Stimulated activated CD4-positive, alpha-beta T cell treated with anti-CD3 and anti-CD28 coated beads, TNF-alpha, amount 100 ng/mL, for 24 hours (primary cell): ENCODE measurements at regions not wholly inside any gene's neighbourhood (a gene's known extent, or its start where the extent isn't known, plus 50 kb on each side); places are given as distances from the start of the nearest gene placed in this dataset.

Source experiments
- DNase-seq, 3 experiments: peaks; one replicate each; pipeline ENCODE4 v3.0.0-alpha.2; 2020; ENCODE audit warnings: low read depth in 3 of 3

DNA sequence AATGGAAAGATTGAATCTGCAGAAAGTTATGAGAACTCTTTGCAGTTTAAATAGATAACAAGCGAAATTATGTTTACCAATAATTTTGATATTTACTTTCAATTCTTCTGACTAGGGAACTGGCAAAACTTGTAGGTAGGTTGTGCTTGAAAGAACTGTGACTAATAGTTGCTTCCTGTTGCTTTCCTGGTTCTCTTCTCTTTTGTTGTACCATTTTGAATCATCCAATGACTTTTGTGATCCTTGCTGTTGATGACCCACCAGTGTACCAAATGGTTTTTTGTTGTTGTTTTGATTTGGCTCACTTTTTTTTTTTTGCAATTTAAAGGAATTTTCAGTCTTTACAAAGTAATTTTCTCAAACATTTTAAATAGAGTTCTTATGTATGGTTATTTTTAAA lies 64.9 kb upstream of the DCBLD2 start:
- no peak for DNase-seq

DNA sequence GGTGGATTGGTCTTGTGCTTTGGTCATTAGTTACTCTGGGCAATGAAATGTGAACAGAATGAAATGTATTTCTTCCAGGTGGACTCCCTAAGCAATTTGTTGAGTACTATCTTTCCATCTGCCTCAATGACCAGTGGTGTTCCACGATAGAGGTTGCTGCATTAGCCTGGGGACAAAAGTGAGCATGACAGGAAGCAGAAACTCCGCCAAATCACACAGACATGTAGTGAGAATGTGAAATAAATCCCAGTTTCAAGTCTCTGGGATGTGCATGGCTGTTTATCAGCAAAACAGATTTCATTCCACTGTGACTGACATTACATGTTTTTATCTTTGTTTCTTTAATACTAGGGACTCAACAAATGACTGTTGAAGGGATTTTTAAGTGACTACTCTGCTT lies 63.3 kb upstream of the DCBLD2 start:
- no peak for DNase-seq

DNA sequence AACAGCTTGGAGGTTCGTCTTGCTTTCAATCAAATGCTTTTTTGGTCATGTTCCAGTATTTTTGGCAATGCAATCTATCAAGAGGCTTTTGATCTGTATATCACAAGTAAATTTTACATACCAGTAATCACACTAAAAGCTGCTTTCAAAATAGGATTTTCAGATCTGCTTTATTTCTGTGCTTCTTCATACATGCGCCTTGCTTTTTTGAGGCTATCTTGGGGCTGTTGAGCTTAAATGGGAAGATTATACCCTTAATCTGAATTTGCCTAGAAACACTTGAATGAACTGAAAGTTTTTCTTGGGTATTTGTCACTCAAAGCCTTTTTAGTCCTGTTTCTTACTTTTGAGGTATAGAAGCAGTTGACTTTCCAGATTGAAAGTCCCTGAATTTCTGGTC lies 62.1 kb upstream of the DCBLD2 start:
- no peak for DNase-seq

DNA sequence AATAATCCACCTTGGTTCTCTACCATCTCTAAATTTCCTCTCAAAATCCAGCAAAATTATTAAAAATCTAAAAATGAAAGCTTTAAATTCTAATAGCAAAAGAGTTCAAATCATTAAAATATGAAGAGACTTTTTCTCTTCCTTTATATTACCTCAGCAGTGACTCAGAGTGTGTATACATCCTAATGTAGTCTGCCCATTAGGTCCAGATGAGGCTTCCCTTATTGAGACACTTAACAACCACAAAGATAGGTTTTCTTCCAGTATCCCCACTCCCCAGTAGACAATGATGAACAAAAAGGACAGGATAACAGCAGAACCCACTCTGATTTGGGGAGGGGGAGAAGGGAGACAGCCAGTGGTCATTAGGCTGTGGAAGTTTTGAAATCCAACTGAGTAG lies 61.5 kb upstream of the DCBLD2 start:
- no peak for DNase-seq

DNA sequence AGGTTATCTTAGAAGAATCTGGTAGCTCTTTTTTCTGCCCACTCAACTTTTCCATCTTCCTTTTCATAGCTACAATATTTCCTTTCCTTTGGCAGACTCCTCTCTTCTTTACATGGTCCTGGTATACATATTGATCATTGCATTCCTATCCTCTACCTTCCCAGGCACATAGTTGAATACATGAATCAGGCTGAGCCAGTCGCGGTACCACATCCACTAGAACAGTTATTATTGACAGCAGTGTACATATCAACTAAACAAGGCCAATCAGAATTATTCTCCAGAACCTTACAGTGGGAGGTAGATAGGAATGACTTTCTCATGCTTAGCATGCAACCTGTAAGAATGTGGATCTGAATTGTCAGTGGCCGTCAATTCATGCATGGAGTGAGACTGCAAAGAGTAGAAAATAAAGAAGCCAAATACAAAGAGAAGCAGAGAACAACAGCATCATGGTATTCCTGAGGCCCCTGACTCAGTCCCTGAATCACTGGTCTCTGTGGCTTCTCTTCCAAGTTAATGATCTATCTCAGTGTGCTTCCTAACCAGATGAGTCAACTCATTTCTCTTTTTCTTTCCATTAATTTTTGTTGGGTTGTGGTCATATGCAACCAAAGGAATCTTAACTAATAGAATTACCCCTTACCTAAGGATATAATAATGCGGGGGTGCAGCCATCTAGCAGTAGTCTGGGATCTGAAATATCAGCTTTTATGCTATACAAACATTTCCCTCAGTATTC lies 60.9 kb upstream of the DCBLD2 start:
- DNase-seq, result no peak

DNA sequence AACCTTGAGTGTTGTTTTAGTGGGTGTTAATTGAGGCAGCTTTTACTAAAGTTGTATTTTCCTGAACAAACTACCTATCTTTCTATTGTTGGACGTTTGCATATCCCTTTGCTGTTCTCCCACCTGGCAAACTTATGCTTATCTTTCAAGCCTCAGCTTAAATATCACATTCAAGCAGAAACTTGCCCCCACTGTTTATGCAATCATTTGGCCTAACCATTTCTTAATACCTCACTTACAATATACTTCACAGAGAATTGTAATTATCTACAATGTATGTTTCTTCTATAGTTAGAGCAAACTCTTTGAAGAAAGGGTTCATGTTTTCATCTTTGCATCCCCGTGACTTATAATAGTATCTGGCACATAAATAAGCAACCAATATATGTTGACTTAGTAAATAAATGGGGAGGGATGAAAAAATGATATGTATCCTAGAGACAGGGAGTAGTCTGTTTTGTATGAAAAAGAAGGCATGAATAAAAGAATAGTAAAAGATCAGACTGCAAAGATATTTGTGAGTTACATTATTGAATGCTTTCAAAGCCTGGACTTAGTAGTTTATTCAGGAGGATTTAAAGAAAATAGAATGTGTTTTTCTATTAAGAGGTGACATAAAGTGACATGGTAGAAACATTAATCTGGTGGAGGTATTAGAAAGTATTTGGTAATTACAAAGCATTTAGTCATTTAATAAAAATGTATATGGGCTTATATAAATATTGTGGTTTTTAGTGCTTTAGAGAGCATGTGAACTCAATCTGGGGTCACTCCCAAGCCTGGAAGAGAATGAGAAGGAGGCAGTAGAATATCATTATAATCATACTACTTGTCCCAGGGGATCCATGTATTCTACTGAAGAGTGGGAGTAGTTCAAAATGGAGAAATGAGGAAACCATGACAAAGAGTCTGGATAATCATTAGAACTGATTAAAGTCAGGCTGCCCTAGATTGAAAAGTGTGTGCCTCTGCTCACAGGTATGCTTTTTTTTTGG lies 60.0 kb upstream of the DCBLD2 start:
- DNase-seq, result no peak

DNA sequence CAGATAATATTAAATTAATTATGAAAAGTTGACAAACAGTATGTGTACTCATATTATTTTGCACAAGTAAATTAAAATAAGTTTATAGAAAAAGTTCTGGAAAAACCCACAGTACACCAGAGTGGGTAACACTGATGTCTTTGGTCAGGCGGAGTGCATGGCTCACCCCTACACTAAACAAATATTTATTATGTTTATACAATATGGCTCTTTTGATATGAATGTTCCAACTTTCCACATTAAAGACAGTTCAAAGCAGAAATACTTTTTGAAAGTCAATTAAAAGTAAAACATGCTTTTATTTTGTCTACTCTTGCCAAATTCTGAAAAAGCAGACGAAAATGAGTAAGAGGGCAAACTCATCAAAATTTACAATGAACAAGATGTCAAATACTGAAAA lies 56.2 kb upstream of the DCBLD2 start:
- no peak for DNase-seq

DNA sequence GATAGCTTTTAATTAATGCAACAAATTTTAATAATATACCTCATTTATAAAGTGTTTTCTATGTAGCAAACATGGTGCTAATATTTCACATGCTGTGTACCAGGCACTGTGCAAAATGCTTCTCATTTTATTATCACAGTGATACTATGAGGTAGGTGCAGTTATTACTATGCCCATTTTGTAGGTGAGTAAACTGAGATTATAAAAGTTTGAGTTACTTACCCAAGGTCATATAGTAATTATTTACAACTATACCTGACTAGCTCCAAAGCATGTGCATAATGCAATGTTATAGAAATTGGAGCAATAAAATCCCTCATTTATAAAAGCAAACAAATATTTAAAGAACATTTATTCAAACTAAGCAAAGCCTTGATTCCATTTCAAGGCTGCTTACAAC lies 54.5 kb upstream of the DCBLD2 start:
- no peak for DNase-seq

DNA sequence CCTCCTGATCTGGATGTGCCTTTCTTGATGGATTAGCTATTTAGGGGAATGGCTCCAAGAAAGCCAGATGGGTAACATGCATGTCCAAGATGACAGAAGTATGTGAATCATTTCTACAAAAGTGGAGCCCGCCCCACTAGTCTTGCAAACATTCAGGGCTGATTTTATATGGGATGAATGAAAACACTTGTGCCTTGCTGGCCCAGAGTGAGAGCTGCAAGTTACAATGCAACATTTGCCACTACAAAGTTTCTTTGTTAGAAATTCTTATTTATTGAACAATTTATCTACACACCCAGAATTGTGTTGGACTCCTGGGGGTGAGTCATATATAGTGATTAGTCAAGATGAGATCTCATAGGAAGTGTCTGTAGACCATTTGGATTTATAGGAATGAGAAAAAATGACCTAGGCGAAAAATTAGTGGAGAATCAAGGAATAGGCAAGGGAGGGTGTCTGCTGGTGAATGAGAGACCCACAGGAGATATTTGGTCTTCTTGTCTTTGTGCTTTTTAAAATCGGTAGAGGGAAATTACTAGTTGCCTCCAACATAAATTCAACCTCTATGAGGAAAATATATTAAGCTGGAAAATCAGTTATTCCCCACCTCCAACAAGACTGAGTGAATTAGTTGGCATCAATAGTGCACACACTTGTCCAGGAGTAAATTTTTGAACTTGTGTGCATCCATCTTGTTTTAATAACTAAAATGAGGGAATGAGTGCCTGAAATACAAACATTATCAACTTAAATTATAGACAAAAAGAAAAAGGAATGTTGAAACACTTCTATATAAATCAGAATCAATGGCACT lies 53.5 kb upstream of the DCBLD2 start:
- DNase-seq, result no peak

DNA sequence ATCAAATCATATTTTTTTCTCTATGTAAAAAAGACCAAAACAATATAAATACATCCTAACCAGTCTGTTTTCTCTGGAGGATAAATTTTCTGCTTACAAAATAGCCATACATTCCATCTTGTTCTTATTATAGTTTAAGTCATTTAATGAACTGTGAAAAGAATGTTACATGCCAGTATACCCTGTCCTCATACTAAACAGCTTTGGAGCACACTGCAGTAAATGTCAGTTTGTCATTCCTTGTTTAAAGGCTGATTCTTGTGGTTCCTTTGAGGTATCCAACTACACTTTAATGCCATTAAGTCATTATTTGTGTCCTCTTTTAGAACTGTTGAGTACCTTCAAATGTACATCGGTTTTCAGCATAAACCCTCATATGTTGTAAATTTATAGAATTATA lies 52.7 kb upstream of the DCBLD2 start:
- no peak for DNase-seq

DNA sequence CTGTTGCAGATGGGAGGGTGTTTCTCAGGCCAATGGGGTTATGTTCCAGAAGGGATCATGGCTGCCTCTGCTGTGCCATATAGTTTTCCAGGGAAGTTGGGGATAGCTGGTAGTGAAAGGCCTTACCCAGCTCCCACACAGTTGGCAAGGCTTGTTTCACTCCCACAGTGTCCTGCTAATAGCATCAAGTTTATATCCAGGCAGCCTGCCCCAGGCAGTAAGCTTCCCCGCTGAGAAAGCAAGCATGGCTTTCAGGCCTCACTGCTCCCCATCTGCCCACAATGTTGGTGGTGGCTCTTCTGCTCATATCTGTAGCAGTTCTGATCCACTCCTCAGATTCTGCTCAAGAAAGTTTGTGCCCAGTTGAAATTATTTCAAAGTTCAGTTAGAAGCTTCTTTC lies 50.9 kb upstream of the DCBLD2 start:
- DNase-seq, result no peak
